Activated naive CD8-positive, alpha-beta T cell treated with anti-CD3 and anti-CD28 coated beads, Interleukin-2, amount 50 U/mL, for 16 hours (primary cell): ENCODE measurements at regions not wholly inside any gene's neighbourhood (a gene's known extent, or its start where the extent isn't known, plus 50 kb on each side); places are given as distances from the start of the nearest gene placed in this dataset.

Experiments used
- DNase-seq: peaks from one replicate; pipeline ENCODE4 v3.0.0-alpha.2; 2020; ENCODE audit warnings: low read depth, low spot score

DNA sequence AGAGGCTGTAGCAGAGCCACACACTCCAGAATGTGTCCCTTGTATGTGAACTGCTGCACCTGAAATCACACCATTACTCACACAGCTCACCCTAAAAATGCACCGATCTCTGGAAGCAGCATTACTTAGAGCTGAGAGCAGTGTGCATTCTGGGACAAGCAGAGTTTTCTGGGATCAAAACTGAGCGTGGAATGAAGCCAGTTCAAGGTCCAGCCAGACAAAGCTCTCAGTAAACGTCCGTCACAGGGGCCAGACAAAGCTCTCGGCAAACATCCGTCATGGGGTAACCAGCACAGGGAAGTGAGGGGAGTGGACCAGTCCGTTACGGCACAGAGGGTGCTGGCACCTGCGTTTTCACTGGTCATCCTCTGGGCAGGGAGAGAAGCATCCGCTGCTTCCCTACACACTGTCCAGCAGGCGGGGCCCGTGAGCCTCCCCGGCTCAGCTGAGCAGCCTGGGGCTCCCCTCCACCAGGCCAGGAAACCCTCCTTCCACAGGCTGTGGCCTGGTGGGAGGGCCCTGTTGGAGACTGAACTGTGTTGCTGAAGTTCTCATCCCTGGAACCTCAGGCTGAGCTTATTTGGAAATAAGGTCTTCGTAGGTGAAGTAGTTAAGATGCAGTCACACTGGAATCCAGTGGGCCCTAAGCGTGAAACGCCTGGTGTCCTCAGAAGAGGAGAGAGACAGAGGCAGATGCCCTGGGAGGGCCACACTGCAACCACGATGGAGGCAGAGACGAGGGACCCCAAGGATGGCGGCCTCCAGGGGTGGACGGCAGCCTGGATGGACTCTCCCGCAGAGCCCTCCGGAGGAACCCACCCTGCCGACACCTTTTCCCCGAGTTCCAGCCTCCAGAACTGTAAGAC is 883.9 kb downstream of the BRD1 start:
- no peak for DNase-seq

DNA sequence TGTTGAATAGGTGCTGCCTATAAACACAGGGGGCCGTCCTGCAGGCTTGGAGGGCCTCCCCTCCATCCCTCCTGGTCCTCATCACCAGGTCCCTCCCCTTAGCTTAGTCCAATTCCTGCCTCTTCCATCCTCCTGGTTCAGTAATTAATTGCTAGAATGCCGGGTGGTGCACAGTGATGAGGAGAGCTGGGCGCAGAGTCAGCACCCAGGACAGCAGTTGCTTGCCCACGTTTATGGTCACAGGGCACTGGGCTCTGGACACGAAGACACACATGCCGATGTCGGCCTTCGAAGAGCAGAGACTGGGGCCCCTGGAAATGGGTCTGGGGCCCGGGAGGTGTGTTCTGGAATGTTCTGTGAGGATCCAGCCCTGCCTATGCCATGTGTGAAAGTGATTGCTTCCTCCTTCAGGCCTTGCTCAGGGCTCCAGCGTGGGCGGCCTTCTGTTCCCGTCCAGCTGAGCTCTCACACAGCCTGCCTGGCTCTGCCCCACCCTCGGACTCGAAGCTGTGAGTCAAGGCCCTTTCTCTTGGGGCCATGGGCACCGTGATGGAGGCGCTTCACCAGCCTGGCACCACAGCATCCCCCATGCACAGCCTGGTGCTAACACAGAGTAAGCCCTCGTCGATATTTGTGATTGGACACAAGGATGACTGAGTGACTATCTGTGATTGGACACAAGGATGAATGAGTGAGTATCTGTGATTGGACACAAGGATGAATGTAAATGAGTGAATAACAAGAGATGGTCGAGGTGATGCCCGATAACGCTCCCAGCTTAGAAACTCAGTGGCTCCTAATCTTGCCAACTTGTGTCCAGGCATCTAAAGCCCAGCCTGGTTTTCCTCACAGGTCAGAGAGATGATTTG is 884.7 kb downstream of the BRD1 start:
- no peak for DNase-seq

DNA sequence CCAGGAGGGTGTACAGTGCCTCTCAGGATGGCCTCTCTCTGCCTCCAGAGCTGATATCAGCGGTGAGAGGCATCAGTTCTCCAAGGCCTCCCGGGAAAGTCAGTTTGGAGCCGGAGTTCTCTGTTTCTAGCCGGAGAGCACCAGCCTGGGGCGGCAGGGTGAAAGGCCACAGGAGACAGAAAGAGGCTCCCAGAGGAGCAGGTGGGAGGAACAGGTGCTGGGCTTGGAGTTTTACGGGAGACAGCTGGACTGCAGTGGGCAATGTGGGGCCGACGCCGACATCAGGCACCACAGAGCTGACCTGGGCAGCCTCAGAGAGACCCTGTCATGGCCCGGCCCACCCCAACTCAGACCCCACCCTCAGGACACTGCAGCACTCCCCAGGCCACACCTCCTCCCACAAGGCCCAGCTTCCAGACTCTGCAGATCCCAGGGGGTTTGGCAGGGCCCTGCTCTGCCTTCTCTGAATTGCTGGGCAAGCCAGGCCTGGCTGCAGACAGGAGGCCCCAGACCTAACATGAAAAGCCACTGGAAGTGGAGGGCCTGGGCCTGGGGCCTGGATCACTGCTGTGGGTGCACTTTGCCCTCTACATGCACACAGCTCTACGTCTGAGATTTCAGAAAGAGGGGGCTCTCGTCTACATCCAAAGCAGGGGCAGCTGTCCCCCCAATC is 885.6 kb downstream of the BRD1 start:
- no peak for DNase-seq

DNA sequence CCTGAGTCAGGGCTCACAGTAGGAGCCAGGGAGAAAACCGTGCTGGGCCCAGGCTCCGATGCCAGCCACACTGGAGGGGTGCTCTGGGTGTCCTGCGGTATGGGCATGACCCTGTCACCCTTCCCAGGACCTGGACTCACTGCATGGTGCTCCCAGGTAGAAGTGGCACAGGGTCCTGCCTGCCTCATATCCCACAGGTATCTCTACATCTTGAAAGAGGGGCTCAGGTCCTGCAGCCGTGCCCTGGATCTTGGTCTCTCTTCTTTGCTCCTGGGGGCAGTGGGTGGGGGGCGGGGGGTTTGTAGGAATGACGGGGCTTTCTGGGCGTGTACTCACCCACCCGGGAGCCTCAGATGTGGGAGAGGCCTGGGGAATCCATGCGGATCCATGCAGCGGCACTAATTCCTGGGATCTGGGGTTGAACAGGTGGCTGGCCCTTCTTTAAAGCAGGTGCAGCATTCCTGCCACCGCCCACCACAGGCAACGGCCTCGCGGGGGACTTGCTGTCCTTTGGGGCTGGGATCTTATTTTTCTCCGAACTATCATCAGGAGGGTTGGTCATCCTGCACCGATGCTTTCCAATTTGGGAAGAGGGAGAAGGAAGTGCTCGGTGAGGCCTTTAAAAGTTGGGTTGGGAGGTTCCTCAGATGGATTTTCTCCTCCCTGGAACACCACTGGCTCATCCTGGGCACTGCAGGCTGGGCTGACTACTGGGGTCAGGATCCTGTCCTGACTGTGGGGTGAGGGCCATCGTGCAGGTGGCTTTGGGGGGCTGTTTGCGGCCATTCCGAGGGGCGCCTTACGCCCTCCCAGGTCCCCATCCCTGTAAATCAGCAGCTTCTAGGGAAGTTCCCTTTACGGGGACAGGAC is 886.4 kb downstream of the BRD1 start:
- no peak for DNase-seq

DNA sequence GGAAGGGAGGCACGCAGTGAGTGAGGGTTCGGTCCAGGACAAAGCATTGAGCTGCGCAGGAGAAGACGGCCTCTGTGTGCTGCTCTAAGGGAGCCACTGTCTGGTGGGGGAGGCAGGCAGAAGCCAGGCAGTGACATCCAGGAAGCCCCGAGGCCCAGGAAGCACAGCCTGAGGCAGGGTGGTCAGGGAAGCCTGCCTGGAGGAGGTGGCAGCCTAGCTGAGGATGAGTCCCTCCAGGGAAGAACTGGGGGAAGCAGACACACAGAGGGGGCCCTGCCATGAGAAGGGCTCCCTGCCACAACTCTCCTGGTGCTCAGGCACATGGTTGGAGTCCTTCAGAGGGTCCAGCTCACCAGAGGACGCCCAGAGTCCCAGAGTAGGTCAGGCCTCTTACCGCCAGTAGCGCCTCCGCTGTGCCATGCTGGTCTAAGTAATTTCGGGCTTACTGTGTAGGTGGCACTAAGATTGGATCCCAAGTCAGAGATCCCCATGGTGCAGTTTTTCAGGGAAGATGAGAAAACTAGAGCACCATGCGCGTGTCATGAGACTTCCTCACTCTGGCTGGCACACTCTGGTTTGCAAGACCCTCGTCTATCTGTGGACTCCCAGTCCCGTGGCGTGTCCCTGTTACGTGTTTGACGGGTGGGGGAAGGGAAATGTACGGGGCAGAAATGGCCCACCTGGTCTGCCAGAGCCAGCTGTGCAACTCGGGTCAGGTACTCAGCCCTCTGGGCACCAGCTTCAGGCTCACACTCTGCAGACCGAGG is 887.2 kb downstream of the BRD1 start:
- no peak for DNase-seq

DNA sequence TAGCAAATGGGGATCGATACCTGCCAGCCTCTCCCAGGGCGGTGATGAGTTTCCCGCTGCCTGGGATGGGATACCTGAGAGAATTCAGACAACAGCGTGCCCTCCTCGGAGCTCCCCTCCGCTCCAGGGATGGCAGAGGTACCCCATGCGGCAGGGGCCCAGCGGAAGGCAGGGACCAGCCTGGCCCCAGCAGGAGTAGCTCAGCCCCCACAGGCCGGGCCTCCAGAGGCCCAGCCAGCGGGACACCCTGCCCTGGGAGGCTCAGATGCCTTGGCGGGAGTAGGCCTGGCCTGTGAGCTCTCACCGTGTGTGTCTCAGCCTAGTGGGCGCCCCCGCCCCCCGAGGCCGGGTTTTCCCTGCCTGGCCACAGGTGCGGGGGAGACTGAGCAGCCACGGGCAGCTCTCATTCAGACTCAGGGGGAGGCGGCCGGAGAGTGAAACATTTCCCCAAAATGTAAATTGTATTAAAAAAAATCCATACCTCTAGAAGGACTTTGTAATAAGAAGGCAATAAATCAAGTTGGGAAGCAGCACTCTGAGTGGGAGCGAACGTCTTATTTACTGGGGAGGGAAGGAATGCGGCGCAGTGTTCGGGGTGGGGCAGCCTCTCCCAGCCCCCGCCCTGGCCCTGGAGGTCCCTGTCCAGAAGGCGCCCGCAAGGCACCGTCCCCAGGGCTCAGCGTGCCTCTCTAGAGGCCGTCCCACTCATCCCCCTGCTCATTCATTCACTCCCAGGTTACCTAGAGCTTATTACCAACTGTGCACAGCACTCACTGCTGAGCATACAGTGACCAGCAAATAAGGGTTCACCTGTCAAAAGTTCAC is 888.0 kb downstream of the BRD1 start:
- no peak for DNase-seq

DNA sequence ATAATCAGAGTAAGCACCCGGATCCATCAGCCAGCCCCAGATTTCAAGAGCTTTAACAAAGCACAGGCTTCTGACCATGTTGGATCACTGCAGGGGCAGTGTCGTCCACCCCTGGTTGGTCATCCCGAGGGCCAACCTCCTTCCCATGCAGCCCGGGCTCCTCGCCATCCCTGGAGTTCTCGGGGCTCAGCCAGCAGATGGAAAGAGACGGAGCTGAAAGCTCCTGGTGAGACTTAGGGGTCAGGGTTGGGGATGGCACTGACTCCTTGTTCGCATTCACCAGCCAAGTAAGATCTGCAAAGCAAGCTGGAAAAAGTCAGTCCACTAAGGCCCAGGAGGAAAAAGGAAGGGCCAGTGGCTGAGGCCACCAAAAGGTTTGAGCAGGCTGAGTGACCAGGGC is 888.9 kb downstream of the BRD1 start:
- no peak for DNase-seq

DNA sequence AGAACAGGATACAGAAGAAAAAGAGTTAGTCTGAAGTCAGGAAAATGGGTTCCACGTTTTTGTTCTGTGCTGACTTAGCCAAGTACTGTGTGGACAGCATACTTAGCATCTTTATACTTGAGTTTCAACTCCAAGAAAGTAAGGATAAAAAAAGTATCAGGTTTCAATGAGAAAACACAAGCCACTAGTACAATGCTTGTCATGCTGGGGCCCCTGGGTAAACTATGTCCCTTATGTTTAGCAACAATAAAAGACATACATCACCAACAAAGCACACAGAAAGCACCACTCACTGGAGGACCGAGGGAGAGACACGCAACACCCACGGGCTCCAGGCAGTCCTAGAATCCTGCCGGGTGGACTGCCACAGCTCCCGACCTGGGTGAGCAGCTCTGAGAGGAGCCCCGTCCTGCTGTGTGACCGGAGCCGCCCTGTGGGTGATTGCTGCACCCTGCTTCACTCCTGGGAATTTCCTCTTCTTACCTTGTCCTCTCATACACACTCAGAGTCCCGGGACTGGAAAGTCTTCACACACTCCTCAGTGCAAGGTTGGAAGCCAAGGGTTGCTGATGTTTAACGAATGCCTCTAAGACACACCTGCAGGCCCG is 890.5 kb downstream of the BRD1 start:
- DNase-seq, result no peak

DNA sequence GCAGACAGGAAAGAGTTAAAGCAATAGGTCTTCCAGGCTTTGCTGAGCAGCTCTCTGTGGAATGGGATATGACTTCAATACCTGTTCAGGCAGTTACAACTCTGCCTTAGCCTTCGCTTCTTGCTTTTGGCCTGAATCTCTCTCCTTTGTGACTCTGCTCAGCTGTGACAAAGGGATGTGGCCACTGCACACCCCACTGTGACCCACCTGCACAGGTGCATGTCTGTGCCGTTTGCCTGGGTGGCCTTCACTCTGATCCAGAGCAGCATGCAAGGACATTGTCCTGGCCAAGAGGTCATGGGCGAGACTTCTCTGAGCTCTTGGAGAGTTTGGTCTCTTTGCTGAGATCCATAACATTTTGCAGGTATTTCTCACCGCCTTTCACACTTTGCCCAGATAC is 891.3 kb downstream of the BRD1 start:
- DNase-seq, result no peak

DNA sequence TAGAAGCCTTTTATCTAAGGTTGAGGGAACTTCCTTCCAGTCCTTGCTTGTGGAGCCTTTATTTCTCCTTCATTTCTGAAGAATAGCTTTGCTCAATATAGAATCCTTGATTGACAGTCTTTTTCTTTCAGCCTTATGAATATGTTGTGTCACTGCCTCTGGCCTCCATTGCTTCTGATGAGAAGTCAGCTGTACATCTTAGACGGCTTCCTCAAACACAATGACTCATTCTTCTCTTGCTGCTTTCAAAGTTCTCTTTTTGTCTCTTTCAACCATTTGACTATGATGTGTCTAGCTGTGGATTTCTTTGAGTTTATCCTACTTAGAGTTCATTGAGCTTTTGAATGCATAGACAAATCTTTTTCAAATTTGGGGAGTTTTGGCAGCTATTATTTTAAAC is 893.2 kb downstream of the BRD1 start:
- DNase-seq, result no peak

DNA sequence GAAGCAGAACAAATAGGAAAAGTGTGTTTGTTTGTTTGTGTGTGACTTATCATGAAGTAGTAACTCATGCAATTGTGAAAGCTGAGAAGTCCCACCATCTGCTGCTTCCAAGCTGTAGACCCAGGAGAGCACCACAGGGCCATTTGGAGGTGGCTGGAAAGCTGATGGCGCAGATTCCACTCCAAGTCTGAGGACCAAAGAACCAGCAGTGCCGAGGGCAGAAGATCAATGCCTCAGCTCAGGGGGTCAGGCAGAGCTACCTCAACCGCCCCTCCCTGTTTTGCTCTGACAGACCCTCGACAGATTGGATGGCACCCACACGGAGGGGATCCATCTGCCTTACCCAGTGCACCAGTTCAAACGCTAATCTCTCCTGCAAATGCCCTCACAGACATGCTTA is 896.2 kb downstream of the BRD1 start:
- DNase-seq, result no peak

DNA sequence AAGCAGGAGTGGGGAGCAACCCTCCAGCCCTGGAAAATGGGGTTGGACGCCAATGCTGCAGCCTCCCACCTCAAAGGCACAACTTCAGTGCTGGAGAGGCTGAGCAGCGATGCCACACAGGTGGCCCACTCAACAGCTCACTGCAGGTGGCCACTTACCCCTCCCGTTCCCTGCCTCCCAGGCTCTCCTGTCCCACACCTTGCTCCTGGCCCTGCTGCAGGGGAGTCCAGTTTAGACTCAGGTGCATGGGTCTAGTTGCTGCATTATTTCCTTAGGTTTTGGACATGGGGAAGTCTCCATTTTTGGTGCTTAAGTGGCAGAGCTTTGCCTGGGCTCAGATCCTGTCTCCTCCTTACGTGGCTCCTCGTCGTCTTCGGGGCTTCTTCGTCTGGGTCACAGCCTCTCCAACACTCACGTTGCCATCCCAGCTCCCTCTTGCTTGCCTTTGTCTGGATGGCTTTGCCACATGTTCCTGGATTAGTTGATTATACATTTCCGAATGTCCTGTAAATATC is 898.3 kb downstream of the BRD1 start:
- DNase-seq, result no peak

DNA sequence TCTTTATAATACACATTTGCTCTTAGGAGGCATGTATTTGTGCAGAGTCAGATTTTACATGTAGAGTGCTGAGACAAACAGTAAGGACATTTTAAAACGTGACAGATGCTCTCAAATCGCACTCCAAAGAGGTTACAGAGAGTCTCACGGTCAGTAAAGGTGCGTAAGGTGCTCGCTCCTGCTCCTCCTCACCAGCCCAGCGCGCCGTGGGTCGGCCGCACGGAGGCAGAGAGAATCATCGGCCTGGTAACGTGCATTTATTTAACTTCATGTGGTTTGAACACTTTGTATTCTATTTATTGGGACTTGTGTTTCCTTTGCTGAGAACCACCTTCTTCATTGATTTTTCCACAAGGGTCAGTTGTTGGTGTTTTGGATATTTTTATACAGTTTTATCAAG is 900.1 kb downstream of the BRD1 start:
- no peak for DNase-seq

DNA sequence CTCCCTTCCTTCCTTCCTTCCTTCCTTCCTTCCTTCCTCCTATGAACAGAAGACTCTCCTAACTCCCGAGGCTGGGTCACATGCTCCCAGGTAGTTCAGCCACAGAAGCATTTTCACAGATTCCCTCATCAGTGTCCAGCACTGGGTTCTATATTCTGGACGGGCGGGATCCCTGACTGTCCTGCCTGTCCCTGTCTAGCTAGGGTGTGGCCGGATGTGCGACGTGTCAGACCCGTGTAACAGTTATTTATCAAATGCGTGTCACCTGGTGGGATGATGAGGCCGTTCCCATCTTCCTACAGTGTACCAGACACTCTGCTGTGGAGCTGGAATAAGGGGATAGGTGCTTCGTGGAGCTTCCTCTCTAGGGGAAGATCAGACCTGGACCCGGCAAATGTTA is 901.0 kb downstream of the BRD1 start:
- DNase-seq, result no peak

DNA sequence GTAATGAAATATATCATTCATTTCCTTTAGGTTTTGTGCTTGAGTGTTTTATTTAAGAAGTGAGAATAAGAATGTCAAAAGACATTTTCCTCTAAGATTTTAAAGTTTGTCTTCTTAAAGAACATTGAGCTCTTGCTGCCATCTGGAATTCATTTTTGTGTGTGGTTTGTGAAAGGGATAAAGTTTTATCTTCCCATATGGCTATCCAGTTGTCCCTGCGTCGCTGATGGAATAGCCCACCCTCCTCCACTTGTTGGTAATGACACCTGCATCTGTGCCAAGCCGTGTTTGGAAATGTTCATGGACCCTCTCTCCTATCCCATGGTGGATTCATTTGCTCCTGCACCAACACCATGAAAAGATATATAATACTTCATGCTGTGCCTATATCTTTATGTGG is 901.5 kb downstream of the BRD1 start:
- DNase-seq, result no peak

DNA sequence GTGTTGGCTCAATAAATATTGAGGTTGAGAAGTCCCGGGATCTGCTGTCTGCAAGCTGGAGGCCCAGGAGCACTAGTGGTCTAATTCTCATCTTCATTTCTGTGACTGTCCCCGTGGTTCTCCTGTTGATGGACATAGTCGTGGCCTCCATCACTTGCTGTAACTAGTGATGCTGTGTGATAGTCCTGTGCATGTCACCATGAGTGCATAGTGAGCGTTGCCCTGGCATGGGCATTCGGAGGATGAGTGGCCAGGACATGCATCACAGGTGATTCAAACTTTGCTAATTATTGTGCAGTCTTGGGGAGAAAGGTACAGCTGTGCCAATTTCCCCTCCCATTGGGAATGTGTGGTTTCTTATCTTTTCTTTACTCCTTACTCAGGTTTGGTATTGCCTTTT is 902.2 kb downstream of the BRD1 start:
- no peak for DNase-seq

DNA sequence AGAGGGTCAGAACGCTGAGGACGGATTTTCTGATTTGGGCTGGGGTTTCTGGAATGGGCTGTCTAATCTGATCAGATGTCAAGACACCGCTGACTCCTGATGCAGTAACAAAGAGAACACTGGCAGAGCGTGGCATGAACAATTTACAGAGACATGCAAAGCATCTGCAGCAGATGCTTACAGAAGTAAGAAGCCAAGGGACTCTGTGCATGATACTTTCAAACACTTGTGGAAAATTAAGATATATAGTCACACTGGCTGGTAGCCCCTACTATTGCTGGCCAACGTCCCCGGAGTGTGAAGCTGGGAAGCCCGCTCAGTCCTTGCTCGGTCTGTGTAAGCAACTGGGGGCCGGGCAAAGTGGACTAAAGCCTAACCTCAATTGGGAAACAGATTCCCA is 903.7 kb downstream of the BRD1 start:
- DNase-seq, result no peak

DNA sequence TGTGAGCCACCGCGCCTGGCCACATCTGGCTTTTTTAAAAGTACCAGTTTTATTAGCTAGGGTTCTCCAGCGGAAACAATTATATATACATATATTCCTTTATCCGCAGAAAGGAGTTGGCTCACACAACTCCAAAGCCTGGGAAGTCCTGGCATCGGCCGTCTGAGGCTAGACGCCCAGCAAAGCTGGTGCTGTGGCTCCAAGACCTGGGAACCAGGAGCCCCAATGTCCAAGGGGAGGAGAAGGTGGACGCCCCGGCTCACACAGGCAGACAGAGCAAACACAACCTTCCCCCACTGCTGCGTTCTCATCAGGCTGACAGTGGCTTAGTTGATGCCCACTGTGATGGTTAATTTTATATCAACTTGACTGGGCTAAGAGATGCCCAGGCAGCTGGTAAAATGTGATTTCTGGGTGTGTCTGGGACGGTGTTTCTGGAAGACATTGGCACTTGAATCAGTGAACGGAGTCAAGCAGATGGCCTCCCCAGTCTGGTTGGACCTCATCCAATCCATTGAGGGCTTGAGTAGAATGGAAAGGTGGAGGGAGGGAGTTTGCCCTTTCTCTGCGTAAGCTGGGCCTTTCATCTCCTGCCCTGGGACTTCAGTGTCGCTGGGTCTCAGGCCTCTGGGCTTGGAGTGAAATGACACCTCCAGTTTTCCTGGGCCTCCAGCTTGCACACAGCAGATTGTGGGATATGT is 904.4 kb downstream of the BRD1 start:
- no peak for DNase-seq
